PC-9 (cell line): ENCODE measurements at regions not wholly inside any gene's neighbourhood (a gene's known extent, or its start where the extent isn't known, plus 50 kb on each side); places are given as distances from the start of the nearest gene placed in this dataset.
"Not testable (repeated sequence)": the region's sequence is repeated elsewhere in the genome, so short reads cannot be mapped to it uniquely, and the experiment has no call there.

Experiments used
- BruUV-seq: library from RNA; stranded (reverse); fragments of 400-500 nt; replicated peaks from 2 replicates; lab custom pipeline; 2021; lab: Mats Ljungman, UMichigan
- CTCF ChIA-PET: fragments of 300-600 bp; sonication (Branson Sonifier 250); formaldehyde crosslinking; loops from one replicate; lab custom pipeline; 2022; ENCODE audit warnings: antibody characterized with exemption; lab: Charles Lee
- POLR2A ChIA-PET: fragments of 300-600 bp; sonication (Branson Sonifier 250); formaldehyde crosslinking; loops from one replicate; lab custom pipeline; 2022; ENCODE audit warnings: antibody characterized with exemption; ENCODE audit not compliant: unreplicated experiment; lab: Charles Lee
- DNase-seq, 2 experiments: peaks; one replicate each; pipeline versions ENCODE4 v3.0.0 to v3.0.0-alpha.2; 2015 to 2022; ENCODE audit warnings: mixed read lengths in 1 of 2
- H2AFZ ChIP-seq: fragments of 200-600 bp; sonication (generic); 2 replicates; pipeline ENCODE4 v1.8.1; 2017; ENCODE audit warnings: antibody characterized with exemption
- H3F3A ChIP-seq: fragments of 200-600 bp; sonication (generic); 2 replicates; pipeline ENCODE4 v1.8.1; 2017; ENCODE audit warnings: antibody characterized with exemption, mild to moderate bottlenecking, low read depth; ENCODE audit not compliant: insufficient read depth
- H3K27ac ChIP-seq: fragments of 200-600 bp; sonication (generic); 2 replicates; pipeline ENCODE4 v1.6.1; 2016; ENCODE audit warnings: mixed run types
- H3K27me3 ChIP-seq: fragments of 200-600 bp; sonication (generic); 2 replicates; pipeline ENCODE4 v1.6.1; 2016; ENCODE audit warnings: low read depth, mixed run types; ENCODE audit not compliant: insufficient read depth
- H3K36me3 ChIP-seq: fragments of 200-600 bp; sonication (generic); 2 replicates; pipeline ENCODE4 v1.6.1; 2016; ENCODE audit warnings: low read depth, mixed run types
- H3K4me1 ChIP-seq: fragments of 200-600 bp; sonication (generic); replicated peaks from 2 replicates; pipeline ENCODE4 v1.6.1; 2016; ENCODE audit warnings: mixed run types; ENCODE audit not compliant: insufficient read depth
- H3K4me2 ChIP-seq: fragments of 200-600 bp; sonication (generic); 2 replicates; pipeline ENCODE4 v1.6.1; 2017; ENCODE audit warnings: mixed run types
- H3K4me3 ChIP-seq: fragments of 200-600 bp; sonication (generic); 2 replicates; pipeline ENCODE4 v1.6.1; 2016; ENCODE audit warnings: mixed run types
- H3K79me2 ChIP-seq: fragments of 200-600 bp; sonication (generic); 2 replicates; pipeline ENCODE4 v1.6.1; 2017; ENCODE audit warnings: low read depth, mixed run types
- H3K9me2 ChIP-seq: fragments of 200-600 bp; sonication (generic); 2 replicates; pipeline ENCODE4 v1.8.1; 2017; ENCODE audit warnings: mild to moderate bottlenecking; ENCODE audit not compliant: insufficient read depth
- H3K9me3 ChIP-seq: fragments of 200-600 bp; sonication (generic); 2 replicates; pipeline ENCODE4 v1.8.1; 2016; ENCODE audit warnings: low read depth; ENCODE audit not compliant: insufficient read depth
- H4K20me1 ChIP-seq: fragments of 200-600 bp; sonication (generic); 2 replicates; pipeline ENCODE4 v1.8.1; 2017; ENCODE audit not compliant: insufficient read depth
- EZH2 ChIP-seq: fragments of 200-600 bp; sonication (generic); IDR thresholded peaks from 2 replicates; pipeline ENCODE4 v1.8.0; 2017; ENCODE audit warnings: antibody characterized with exemption, low read depth
- intact Hi-C: fragments of 100-400 bp; cut with micrococcal nuclease; formaldehyde crosslinking; loops from one replicate; pipeline ENCODE4 v1.10.0; 2022; ENCODE audit not compliant: unreplicated experiment
- TF ChIP-seq, protein P1 (sequence below): fragments of 200-600 bp; sonication (generic); conservative IDR thresholded peaks from 2 replicates; pipeline ENCODE4 v1.6.1; 2017; ENCODE audit warnings: mixed run types, antibody characterized with exemption, mild to moderate bottlenecking, moderate library complexity

DNA sequence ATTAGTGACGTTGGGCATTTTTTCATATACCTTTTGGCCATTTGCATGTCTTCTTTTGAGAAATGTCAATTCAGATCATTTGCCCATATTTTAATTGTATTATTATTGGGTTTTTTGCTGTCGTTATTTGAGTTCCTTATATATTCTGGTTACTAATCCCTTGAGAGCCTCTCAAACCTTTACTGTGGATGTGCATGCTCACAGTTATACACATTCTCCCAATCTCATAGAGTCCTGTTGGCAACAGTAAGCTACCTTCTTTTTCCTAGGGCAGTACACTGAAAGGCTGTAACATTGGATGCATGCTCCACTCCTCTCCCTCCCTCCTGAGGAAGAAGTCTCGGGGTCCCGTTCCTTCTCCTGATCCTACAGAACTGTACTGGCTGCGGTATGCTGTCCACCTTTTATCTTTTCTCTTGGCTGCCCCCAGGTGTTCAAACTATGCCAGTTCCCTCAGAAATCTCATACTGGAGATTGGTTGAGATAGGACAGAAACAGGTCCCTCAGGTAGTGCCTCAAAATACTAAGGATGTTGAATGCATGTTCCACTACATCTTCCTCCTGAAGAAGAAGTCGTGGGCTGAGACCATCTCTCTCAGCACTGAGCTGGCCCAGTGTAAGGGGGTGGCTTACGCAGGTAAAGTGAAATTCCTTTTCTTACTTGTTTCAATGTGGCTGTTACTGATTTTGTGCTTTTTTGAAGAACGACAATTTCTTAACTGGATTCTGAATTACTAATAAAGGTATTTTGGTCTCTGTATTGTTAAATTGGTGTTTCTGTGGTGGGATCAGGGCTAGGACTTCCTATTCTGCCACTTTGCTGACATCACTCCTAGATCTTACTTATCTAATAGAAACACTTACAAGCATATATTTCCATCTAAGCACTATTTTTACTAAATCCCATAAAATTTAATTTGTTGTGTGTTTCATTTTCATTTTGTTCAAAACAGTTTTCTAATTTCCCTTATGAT, 145.4 kb upstream of the HUWE1 start:
- BruUV-seq = no TSS peak
- no peak overlapping the region for H3K4me3 ChIP-seq
- DNase-seq = peak in 1 of 2 experiments; percentile 62
- H3K4me1 ChIP-seq = no peaks in the 10 kb centered on the region
- H2AFZ ChIP-seq = no peak overlapping the region
- POLR2A ChIA-PET = no interaction called here
- H3K27me3 ChIP-seq = no peaks in the 10 kb centered on the region
- no peaks in the 10 kb centered on the region for H3K9me3 ChIP-seq
- no peaks in the 10 kb centered on the region for H3K9me2 ChIP-seq
- H3K27ac ChIP-seq = no peak overlapping the region
- peak overlapping the region; percentile 34; the same call in 1 of the 2 replicates for H3K4me2 ChIP-seq
- intact Hi-C loops = loop anchor here (1.0 kb wide), 2 partner anchors 118 to 148 kb away; no protein-coding TSS in a partner anchor
- no peaks in the 10 kb centered on the region for H4K20me1 ChIP-seq
- H3F3A ChIP-seq = no peaks in the 10 kb centered on the region
- TF ChIP-seq, protein P1, sequence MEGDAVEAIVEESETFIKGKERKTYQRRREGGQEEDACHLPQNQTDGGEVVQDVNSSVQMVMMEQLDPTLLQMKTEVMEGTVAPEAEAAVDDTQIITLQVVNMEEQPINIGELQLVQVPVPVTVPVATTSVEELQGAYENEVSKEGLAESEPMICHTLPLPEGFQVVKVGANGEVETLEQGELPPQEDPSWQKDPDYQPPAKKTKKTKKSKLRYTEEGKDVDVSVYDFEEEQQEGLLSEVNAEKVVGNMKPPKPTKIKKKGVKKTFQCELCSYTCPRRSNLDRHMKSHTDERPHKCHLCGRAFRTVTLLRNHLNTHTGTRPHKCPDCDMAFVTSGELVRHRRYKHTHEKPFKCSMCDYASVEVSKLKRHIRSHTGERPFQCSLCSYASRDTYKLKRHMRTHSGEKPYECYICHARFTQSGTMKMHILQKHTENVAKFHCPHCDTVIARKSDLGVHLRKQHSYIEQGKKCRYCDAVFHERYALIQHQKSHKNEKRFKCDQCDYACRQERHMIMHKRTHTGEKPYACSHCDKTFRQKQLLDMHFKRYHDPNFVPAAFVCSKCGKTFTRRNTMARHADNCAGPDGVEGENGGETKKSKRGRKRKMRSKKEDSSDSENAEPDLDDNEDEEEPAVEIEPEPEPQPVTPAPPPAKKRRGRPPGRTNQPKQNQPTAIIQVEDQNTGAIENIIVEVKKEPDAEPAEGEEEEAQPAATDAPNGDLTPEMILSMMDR = peak; percentile 65
- no peak for TF ChIP-seq EZH2
- H3K79me2 ChIP-seq = no peaks in the 10 kb centered on the region
- CTCF ChIA-PET = interaction anchor here (0.9 kb wide), 1 partner anchor 146 kb away, joined by 3 read pairs; no protein-coding TSS in a partner anchor
- no peaks in the 10 kb centered on the region for H3K36me3 ChIP-seq

DNA sequence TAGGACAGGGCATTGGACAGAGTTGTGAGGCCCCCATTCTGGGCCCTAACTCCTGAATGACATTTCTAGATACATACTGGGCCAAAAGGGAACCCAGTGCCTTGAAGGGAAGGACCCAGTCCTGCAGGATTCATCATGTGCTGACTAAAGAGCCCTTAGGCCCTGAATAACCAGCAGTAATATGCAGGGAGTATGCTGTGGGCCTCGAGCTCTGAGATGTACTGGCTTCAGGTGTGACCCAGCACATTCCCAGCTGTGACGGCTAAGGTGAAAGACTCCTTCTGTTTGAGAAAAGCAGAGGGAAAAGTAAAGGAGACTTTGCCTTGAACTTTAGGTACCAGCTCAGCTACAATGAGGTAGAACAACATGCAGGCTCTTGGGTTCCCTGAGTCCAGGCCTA, 138.2 kb upstream of the HUWE1 start:
- DNase-seq = no peak
- TF ChIP-seq, protein P1 = no peak
- Histone ChIP-seq H3K79me2 (no peaks in the 10 kb centered on the region), H3K9me2 (no peaks in the 10 kb centered on the region), H3K27ac (no peak overlapping the region), H3K4me3 (no peak overlapping the region), H3K36me3 (no peaks in the 10 kb centered on the region), H3K9me3 (no peaks in the 10 kb centered on the region), H3K27me3 (no peaks in the 10 kb centered on the region), H3K4me2 (no peak overlapping the region), H2AFZ (no peak overlapping the region), H4K20me1 (no peaks in the 10 kb centered on the region), H3F3A (no peaks in the 10 kb centered on the region), H3K4me1 (no peaks in the 10 kb centered on the region)
- CTCF ChIA-PET = no interaction called here
- POLR2A ChIA-PET = no interaction called here
- BruUV-seq = no TSS peak
- intact Hi-C loops = no loop called here

- CTCF ChIA-PET, H3K27me3 ChIP-seq, H3K36me3 ChIP-seq, H4K20me1 ChIP-seq, H3K27ac ChIP-seq, H3K9me3 ChIP-seq, POLR2A ChIA-PET, H3K4me2 ChIP-seq, H3K79me2 ChIP-seq, DNase-seq, H3K4me1 ChIP-seq, H3K9me2 ChIP-seq, H2AFZ ChIP-seq, H3F3A ChIP-seq, BruUV-seq, H3K4me3 ChIP-seq, intact Hi-C loops: not testable (repeated sequence)
These were observed 131.6 kb upstream of the HUWE1 start for GRCh38 chrX:53818115-53818514.
